ENCODE measurements at regions not wholly inside any gene's neighbourhood (a gene's known extent, or its start where the extent isn't known, plus 50 kb on each side); places are given as distances from the start of the nearest gene placed in this dataset.

- TF ChIP-seq JUND (IDR thresholded peaks at IDR 0.05; ENCODE audit: low read depth): no peak
- no peak for DNase-seq (ENCODE audit: low read depth in 1 of 2, low spot score in 1 of 2)
- in situ Hi-C loops (cut with HindIII; ENCODE audit: low pct_unique_long_range_greater_than_20kb, low sequenced_read_pairs): no loop called here
Observed at GRCh38 chr21:16797966-16798365, 714.9 kb upstream of the CXADR start.

GRCh38 chr21:16800536-16801275 lies 712.1 kb upstream of the CXADR start:
- no peak for DNase-seq (ENCODE audit: low read depth in 1 of 2, low spot score in 1 of 2)
- in situ Hi-C loops (cut with HindIII; ENCODE audit: low pct_unique_long_range_greater_than_20kb, low sequenced_read_pairs): no loop called here
- TF ChIP-seq JUND (IDR thresholded peaks at IDR 0.05; ENCODE audit: low read depth): no peak

GRCh38 chr21:16811011-16811410 lies 701.8 kb upstream of the CXADR start:
- no peak for DNase-seq (ENCODE audit: low read depth in 1 of 2, low spot score in 1 of 2)
- in situ Hi-C loops (cut with HindIII; ENCODE audit: low pct_unique_long_range_greater_than_20kb, low sequenced_read_pairs): no loop called here
- no peak for TF ChIP-seq JUND (IDR thresholded peaks at IDR 0.05; ENCODE audit: low read depth)

GRCh38 chr21:16811970-16812369 lies 700.9 kb upstream of the CXADR start:
- in situ Hi-C loops (cut with HindIII; ENCODE audit: low pct_unique_long_range_greater_than_20kb, low sequenced_read_pairs): no loop called here

GRCh38 chr21:16815243-16815642 lies 697.6 kb upstream of the CXADR start:
- DNase-seq (ENCODE audit: low read depth in 1 of 2, low spot score in 1 of 2): peak in 1 of 2 experiments; percentile 9
- in situ Hi-C loops (cut with HindIII; ENCODE audit: low pct_unique_long_range_greater_than_20kb, low sequenced_read_pairs): no loop called here
- TF ChIP-seq JUND (IDR thresholded peaks at IDR 0.05; ENCODE audit: low read depth): no peak

More at GRCh38 chr21:16811970-16812369, 700.9 kb upstream of the CXADR start:
- DNase-seq (ENCODE audit: low read depth in 1 of 2, low spot score in 1 of 2): no peak
- no peak for TF ChIP-seq JUND (IDR thresholded peaks at IDR 0.05; ENCODE audit: low read depth)

GRCh38 chr21:16821588-16821987 lies 691.3 kb upstream of the CXADR start:
- in situ Hi-C loops (cut with HindIII; ENCODE audit: low pct_unique_long_range_greater_than_20kb, low sequenced_read_pairs): no loop called here
- DNase-seq (ENCODE audit: low read depth in 1 of 2, low spot score in 1 of 2): no peak
- no peak for TF ChIP-seq JUND (IDR thresholded peaks at IDR 0.05; ENCODE audit: low read depth)

GRCh38 chr21:16829532-16829931 lies 683.3 kb upstream of the CXADR start:
- no peak for TF ChIP-seq JUND (IDR thresholded peaks at IDR 0.05; ENCODE audit: low read depth)
- in situ Hi-C loops (cut with HindIII; ENCODE audit: low pct_unique_long_range_greater_than_20kb, low sequenced_read_pairs): no loop called here
- no peak for DNase-seq (ENCODE audit: low read depth in 1 of 2, low spot score in 1 of 2)

GRCh38 chr21:16832791-16833190 lies 680.1 kb upstream of the CXADR start:
- in situ Hi-C loops (cut with HindIII; ENCODE audit: low pct_unique_long_range_greater_than_20kb, low sequenced_read_pairs): no loop called here
- no peak for DNase-seq (ENCODE audit: low read depth in 1 of 2, low spot score in 1 of 2)
- no peak for TF ChIP-seq JUND (IDR thresholded peaks at IDR 0.05; ENCODE audit: low read depth)

GRCh38 chr21:16834791-16835190 lies 678.1 kb upstream of the CXADR start:
- in situ Hi-C loops (cut with HindIII; ENCODE audit: low pct_unique_long_range_greater_than_20kb, low sequenced_read_pairs): no loop called here
- no peak for DNase-seq (ENCODE audit: low read depth in 1 of 2, low spot score in 1 of 2)
- no peak for TF ChIP-seq JUND (IDR thresholded peaks at IDR 0.05; ENCODE audit: low read depth)

GRCh38 chr21:16837321-16837720 lies 675.5 kb upstream of the CXADR start:
- no peak for DNase-seq (ENCODE audit: low read depth in 1 of 2, low spot score in 1 of 2)
- in situ Hi-C loops (cut with HindIII; ENCODE audit: low pct_unique_long_range_greater_than_20kb, low sequenced_read_pairs): no loop called here
- no peak for TF ChIP-seq JUND (IDR thresholded peaks at IDR 0.05; ENCODE audit: low read depth)

GRCh38 chr21:16837721-16838120 lies 675.1 kb upstream of the CXADR start:
- no peak for DNase-seq (ENCODE audit: low read depth in 1 of 2, low spot score in 1 of 2)
- TF ChIP-seq JUND (IDR thresholded peaks at IDR 0.05; ENCODE audit: low read depth): no peak
- in situ Hi-C loops (cut with HindIII; ENCODE audit: low pct_unique_long_range_greater_than_20kb, low sequenced_read_pairs): no loop called here

- in situ Hi-C loops (cut with HindIII; ENCODE audit: low pct_unique_long_range_greater_than_20kb, low sequenced_read_pairs): no loop called here
- no peak for TF ChIP-seq JUND (IDR thresholded peaks at IDR 0.05; ENCODE audit: low read depth)
- DNase-seq (ENCODE audit: low read depth in 1 of 2, low spot score in 1 of 2): no peak
Observed at GRCh38 chr21:16838331-16838730, 674.5 kb upstream of the CXADR start.

GRCh38 chr21:16840538-16840937 lies 672.3 kb upstream of the CXADR start:
- DNase-seq (ENCODE audit: low read depth in 1 of 2, low spot score in 1 of 2): no peak
- in situ Hi-C loops (cut with HindIII; ENCODE audit: low pct_unique_long_range_greater_than_20kb, low sequenced_read_pairs): no loop called here
- TF ChIP-seq JUND (IDR thresholded peaks at IDR 0.05; ENCODE audit: low read depth): no peak
